Liver (tissue), 8 donors: ENCODE measurements at regions not wholly inside any gene's neighbourhood (a gene's known extent, or its start where the extent isn't known, plus 50 kb on each side); places are given as distances from the start of the nearest gene placed in this dataset.

Experiments
- DNase-seq: peaks from one replicate; pipeline ENCODE4 v3.0.0-alpha.2; 2017; ENCODE audit warnings: low spot score
- H3K27ac ChIP-seq, 2 donors: one replicate each; pipeline ENCODE4 v1.7.0; 2013; ENCODE audit warnings: inconsistent platforms in 2 of 2, low read length in 2 of 2, control low read depth in 1 of 2, low read depth in 1 of 2, mild to moderate bottlenecking in 1 of 2
- H3K27me3 ChIP-seq, 4 donors: one replicate each; pipeline versions ENCODE4 v1.6.1 to v1.7.0; 2013; ENCODE audit warnings: low read length in 3 of 4, inconsistent platforms in 1 of 4, mild to moderate bottlenecking in 1 of 4, moderate library complexity in 1 of 4; ENCODE audit not compliant: control insufficient read depth in 4 of 4, insufficient read depth in 4 of 4
- H3K36me3 ChIP-seq, 4 donors: one replicate each; pipeline versions ENCODE4 v1.6.1 to v1.7.0; 2013; ENCODE audit warnings: low read length in 3 of 4, mild to moderate bottlenecking in 3 of 4, low read depth in 1 of 4, moderate library complexity in 1 of 4; ENCODE audit not compliant: control insufficient read depth in 4 of 4, insufficient read depth in 3 of 4
- H3K4me1 ChIP-seq, 4 donors: one replicate each; pipeline versions ENCODE4 v1.6.1 to v1.7.0; 2013; ENCODE audit warnings: low read length in 3 of 4, mild to moderate bottlenecking in 3 of 4, moderate library complexity in 1 of 4; ENCODE audit not compliant: control insufficient read depth in 4 of 4, insufficient read depth in 4 of 4
- H3K4me3 ChIP-seq, 3 donors: one replicate each; pipeline versions ENCODE4 v1.6.1 to v1.7.0; 2013; ENCODE audit warnings: low read length in 3 of 3, control low read depth in 1 of 3, low read depth in 1 of 3, mild to moderate bottlenecking in 1 of 3
- H3K9ac ChIP-seq, 2 donors: one replicate each; pipeline ENCODE4 v1.7.0; 2013; ENCODE audit warnings: low read length in 2 of 2, mild to moderate bottlenecking in 2 of 2, moderate library complexity in 2 of 2, control low read depth in 1 of 2, low read depth in 1 of 2
- H3K9me3 ChIP-seq, 4 donors: one replicate each; pipeline versions ENCODE4 v1.6.1 to v1.7.0; 2013; ENCODE audit warnings: low read length in 3 of 4; ENCODE audit not compliant: control insufficient read depth in 4 of 4
- EGR1 ChIP-seq, 2 donors: IDR thresholded peaks; 2 replicates each; pipeline ENCODE4 v1.6.1; 2016 to 2018; ENCODE audit warnings: antibody characterized with exemption in 2 of 2, low read depth in 2 of 2
- FOXA1 ChIP-seq: IDR thresholded peaks from 2 replicates; pipeline ENCODE4 v1.6.1; 2016; ENCODE audit warnings: antibody characterized with exemption
- FOXA2 ChIP-seq: IDR thresholded peaks from 2 replicates; pipeline ENCODE4 v1.6.1; 2016; ENCODE audit warnings: antibody characterized with exemption
- GABPA ChIP-seq, 2 donors: IDR thresholded peaks in 1 of 2; conservative IDR thresholded peaks in 1 of 2; 2 replicates each; pipeline ENCODE4 v1.6.1; 2016; ENCODE audit warnings: antibody characterized with exemption in 2 of 2, mild to moderate bottlenecking in 1 of 2, moderate library complexity in 1 of 2
- HNF4A ChIP-seq, 2 donors: conservative IDR thresholded peaks; 2 replicates each; pipeline ENCODE4 v1.6.1; 2016; ENCODE audit warnings: antibody characterized with exemption in 2 of 2, mild to moderate bottlenecking in 2 of 2
- HNF4G ChIP-seq: IDR thresholded peaks from 2 replicates; pipeline ENCODE4 v1.6.1; 2016; ENCODE audit warnings: antibody characterized with exemption
- JUND ChIP-seq, 2 donors: IDR thresholded peaks; 2 replicates each; pipeline ENCODE4 v1.6.1; 2016; ENCODE audit warnings: antibody characterized with exemption in 2 of 2
- NR2F2 ChIP-seq: IDR thresholded peaks from 2 replicates; pipeline ENCODE4 v1.6.1; 2016; ENCODE audit warnings: antibody characterized with exemption
- RAD21 ChIP-seq, 2 donors: IDR thresholded peaks; 2 replicates each; pipeline ENCODE4 v1.6.1; 2016; ENCODE audit warnings: antibody characterized with exemption in 2 of 2, mild to moderate bottlenecking in 2 of 2
- RXRA ChIP-seq, 2 donors: IDR thresholded peaks; 2 replicates each; pipeline ENCODE4 v1.6.1; 2017 to 2018; ENCODE audit warnings: antibody characterized with exemption in 2 of 2, mild to moderate bottlenecking in 1 of 2
- SP1 ChIP-seq: IDR thresholded peaks from 2 replicates; pipeline ENCODE4 v1.6.1; 2018; ENCODE audit warnings: antibody characterized with exemption, mild to moderate bottlenecking
- TAF1 ChIP-seq: conservative IDR thresholded peaks from 2 replicates; pipeline ENCODE4 v1.6.1; 2016; ENCODE audit warnings: antibody characterized with exemption, mild to moderate bottlenecking
- YY1 ChIP-seq: IDR thresholded peaks from 2 replicates; pipeline ENCODE4 v1.6.1; 2016; ENCODE audit warnings: antibody characterized with exemption, mild to moderate bottlenecking
- WGBS: extraction: QIAGEN DNeasy Blood & Tissue Kit; methylation state at CpG from one replicate; pipeline ENCODE4 v1.1.7; 2013; 5-methylcytosine and 5-hydroxymethylcytosine counted together
- TF ChIP-seq, protein P1 (sequence below): IDR thresholded peaks from 2 replicates; pipeline ENCODE4 v1.6.1; 2016; ENCODE audit warnings: antibody characterized with exemption, mild to moderate bottlenecking
- TF ChIP-seq, protein P2 (sequence below): fragments of 150-350 bp; IDR thresholded peaks from 2 replicates; pipeline ENCODE4 v1.5.1; 2017; ENCODE audit warnings: improper control_type of control experiment, low read depth, low read length; ENCODE audit not compliant: missing input control
- TF ChIP-seq, protein P3 (sequence below): IDR thresholded peaks from 2 replicates; pipeline ENCODE4 v1.6.1; 2016; ENCODE audit warnings: antibody characterized with exemption
- TF ChIP-seq, protein P4 (sequence below): IDR thresholded peaks from 2 replicates; pipeline ENCODE4 v1.6.1; 2016; ENCODE audit warnings: antibody characterized with exemption
- TF ChIP-seq, protein P5 (sequence below): IDR thresholded peaks from 2 replicates; pipeline ENCODE4 v1.6.1; 2016; ENCODE audit warnings: antibody characterized with exemption
- donor health status: healthy.
- donor health status: healthy.
- donor health status: healthy.
- donor health status: healthy.
- donor health status: healthy.

DNA sequence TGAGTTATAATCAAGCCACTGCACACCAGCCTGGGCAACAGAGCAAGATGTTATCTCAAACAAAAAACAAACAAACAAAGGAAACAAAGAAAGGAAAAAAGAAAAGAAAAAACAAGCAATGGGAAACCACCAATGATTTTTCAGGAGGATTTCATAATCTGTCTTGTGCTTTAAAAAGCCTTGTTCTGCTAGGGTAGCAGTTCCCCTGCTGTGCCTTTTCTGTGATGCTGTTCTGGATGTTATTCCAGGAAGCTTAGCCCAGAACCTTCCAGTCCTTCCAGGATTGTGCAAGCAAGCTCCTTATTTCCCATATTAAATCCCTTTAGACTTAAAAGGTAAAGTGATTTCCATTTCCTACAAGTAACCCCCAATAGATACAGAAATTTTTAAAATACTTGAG lies 171.1 kb downstream of the ABCC12 start:
- Histone ChIP-seq H3K36me3 (no peaks in the 10 kb centered on the region), H3K27ac (no peak overlapping the region), H3K9me3 (no peaks in the 10 kb centered on the region), H3K27me3 (peaks cover 0 to 2% (median 0%) of the 10 kb centered on the region in 4 donors), H3K4me3 (no peak overlapping the region), H3K9ac (no peak overlapping the region), H3K4me1 (no peaks in the 10 kb centered on the region)
- DNase-seq, result no peak
- TF ChIP-seq, protein P1, sequence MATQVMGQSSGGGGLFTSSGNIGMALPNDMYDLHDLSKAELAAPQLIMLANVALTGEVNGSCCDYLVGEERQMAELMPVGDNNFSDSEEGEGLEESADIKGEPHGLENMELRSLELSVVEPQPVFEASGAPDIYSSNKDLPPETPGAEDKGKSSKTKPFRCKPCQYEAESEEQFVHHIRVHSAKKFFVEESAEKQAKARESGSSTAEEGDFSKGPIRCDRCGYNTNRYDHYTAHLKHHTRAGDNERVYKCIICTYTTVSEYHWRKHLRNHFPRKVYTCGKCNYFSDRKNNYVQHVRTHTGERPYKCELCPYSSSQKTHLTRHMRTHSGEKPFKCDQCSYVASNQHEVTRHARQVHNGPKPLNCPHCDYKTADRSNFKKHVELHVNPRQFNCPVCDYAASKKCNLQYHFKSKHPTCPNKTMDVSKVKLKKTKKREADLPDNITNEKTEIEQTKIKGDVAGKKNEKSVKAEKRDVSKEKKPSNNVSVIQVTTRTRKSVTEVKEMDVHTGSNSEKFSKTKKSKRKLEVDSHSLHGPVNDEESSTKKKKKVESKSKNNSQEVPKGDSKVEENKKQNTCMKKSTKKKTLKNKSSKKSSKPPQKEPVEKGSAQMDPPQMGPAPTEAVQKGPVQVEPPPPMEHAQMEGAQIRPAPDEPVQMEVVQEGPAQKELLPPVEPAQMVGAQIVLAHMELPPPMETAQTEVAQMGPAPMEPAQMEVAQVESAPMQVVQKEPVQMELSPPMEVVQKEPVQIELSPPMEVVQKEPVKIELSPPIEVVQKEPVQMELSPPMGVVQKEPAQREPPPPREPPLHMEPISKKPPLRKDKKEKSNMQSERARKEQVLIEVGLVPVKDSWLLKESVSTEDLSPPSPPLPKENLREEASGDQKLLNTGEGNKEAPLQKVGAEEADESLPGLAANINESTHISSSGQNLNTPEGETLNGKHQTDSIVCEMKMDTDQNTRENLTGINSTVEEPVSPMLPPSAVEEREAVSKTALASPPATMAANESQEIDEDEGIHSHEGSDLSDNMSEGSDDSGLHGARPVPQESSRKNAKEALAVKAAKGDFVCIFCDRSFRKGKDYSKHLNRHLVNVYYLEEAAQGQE, result no peak
- TF ChIP-seq SP1 (no peak), NR2F2 (no peak), HNF4A (conservative IDR thresholded peaks at IDR 0.05) (no peak), RXRA (IDR thresholded peaks at IDR 0.05) (no peak)

DNA sequence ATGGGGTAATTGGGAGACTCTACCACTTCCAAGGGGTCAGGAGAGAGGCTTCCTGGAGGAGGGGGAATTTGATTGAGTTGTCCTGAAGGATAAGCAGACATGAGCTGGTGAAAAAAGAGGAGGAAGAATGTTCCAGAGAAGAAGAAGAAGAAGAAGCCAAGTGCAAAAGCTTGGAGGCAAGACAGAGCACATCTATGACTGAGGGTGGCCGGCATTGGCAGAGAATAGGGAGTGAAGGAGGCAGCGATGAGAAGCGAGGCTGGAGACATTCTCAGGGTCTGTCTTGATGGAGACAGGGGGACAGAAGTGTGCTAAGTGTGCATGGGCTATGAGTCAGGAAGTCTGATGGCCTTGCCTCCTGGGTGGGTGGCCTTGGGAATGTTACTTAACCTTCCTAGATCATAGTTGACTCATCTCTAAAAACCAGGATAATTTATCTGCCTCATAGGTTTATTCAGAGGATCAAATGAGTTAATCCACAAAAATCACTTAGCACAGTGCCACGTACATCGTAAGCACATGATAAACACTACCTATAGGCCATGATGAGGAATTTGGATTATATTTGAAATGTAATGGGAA lies 171.7 kb downstream of the ABCC12 start:
- TF ChIP-seq, protein P1, result no peak
- TF ChIP-seq, protein P2, sequence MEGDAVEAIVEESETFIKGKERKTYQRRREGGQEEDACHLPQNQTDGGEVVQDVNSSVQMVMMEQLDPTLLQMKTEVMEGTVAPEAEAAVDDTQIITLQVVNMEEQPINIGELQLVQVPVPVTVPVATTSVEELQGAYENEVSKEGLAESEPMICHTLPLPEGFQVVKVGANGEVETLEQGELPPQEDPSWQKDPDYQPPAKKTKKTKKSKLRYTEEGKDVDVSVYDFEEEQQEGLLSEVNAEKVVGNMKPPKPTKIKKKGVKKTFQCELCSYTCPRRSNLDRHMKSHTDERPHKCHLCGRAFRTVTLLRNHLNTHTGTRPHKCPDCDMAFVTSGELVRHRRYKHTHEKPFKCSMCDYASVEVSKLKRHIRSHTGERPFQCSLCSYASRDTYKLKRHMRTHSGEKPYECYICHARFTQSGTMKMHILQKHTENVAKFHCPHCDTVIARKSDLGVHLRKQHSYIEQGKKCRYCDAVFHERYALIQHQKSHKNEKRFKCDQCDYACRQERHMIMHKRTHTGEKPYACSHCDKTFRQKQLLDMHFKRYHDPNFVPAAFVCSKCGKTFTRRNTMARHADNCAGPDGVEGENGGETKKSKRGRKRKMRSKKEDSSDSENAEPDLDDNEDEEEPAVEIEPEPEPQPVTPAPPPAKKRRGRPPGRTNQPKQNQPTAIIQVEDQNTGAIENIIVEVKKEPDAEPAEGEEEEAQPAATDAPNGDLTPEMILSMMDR, result no peak
- TF ChIP-seq RAD21 (IDR thresholded peaks at IDR 0.05) (no peak), YY1 (no peak), HNF4A (conservative IDR thresholded peaks at IDR 0.05) (no peak), HNF4G (no peak), FOXA2 (no peak), FOXA1 (no peak), GABPA (IDR thresholded peaks at IDR 0.05 in 1 of 2, conservative IDR thresholded peaks at IDR 0.05 in 1 of 2) (no peak), RXRA (IDR thresholded peaks at IDR 0.05) (no peak), NR2F2 (no peak), EGR1 (IDR thresholded peaks at IDR 0.05; ENCODE audit: low read depth in 2 of 2) (no peak), SP1 (no peak), JUND (IDR thresholded peaks at IDR 0.05) (no peak), TAF1 (no peak)
- TF ChIP-seq, protein P3, sequence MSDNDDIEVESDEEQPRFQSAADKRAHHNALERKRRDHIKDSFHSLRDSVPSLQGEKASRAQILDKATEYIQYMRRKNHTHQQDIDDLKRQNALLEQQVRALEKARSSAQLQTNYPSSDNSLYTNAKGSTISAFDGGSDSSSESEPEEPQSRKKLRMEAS, result no peak
- TF ChIP-seq, protein P4, sequence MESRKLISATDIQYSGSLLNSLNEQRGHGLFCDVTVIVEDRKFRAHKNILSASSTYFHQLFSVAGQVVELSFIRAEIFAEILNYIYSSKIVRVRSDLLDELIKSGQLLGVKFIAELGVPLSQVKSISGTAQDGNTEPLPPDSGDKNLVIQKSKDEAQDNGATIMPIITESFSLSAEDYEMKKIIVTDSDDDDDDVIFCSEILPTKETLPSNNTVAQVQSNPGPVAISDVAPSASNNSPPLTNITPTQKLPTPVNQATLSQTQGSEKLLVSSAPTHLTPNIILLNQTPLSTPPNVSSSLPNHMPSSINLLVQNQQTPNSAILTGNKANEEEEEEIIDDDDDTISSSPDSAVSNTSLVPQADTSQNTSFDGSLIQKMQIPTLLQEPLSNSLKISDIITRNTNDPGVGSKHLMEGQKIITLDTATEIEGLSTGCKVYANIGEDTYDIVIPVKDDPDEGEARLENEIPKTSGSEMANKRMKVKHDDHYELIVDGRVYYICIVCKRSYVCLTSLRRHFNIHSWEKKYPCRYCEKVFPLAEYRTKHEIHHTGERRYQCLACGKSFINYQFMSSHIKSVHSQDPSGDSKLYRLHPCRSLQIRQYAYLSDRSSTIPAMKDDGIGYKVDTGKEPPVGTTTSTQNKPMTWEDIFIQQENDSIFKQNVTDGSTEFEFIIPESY, result no peak
- TF ChIP-seq, protein P5, sequence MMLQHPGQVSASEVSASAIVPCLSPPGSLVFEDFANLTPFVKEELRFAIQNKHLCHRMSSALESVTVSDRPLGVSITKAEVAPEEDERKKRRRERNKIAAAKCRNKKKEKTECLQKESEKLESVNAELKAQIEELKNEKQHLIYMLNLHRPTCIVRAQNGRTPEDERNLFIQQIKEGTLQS, result no peak
- WGBS, result 86% methylated on average over 5 of the region's 5 CpGs

More for the DNA sequence above, 171.7 kb downstream of the ABCC12 start:
- H3K27ac ChIP-seq, result no peak overlapping the region
- H3K4me1 ChIP-seq, result no peaks in the 10 kb centered on the region
- no peak overlapping the region for H3K4me3 ChIP-seq
- no peak for DNase-seq
- H3K36me3 ChIP-seq, result no peaks in the 10 kb centered on the region
- H3K9me3 ChIP-seq, result peaks cover 0 to 2% (median 0%) of the 10 kb centered on the region in 4 donors
- no peak overlapping the region for H3K9ac ChIP-seq
- peaks cover 0 to 2% (median 0%) of the 10 kb centered on the region in 4 donors for H3K27me3 ChIP-seq
